Parathyroid adenoma (tissue), 2 donors: ENCODE measurements at regions not wholly inside any gene's neighbourhood (a gene's known extent, or its start where the extent isn't known, plus 50 kb on each side); places are given as distances from the start of the nearest gene placed in this dataset.

Experiments
- H2AFZ ChIP-seq: fragments of 300-600 bp; sonication (generic); one replicate; pipeline ENCODE4 v1.7.0; 2017; ENCODE audit warnings: antibody characterized with exemption, mild to moderate bottlenecking
- H3K27ac ChIP-seq: fragments of 300-600 bp; sonication (generic); one replicate; pipeline ENCODE4 v1.7.0; 2017
- H3K27me3 ChIP-seq: fragments of 300-600 bp; sonication (generic); one replicate; pipeline ENCODE4 v1.7.0; 2017; ENCODE audit warnings: low read length; ENCODE audit not compliant: control insufficient read depth, insufficient read depth
- H3K36me3 ChIP-seq: fragments of 300-600 bp; sonication (generic); one replicate; pipeline ENCODE4 v1.7.0; 2017; ENCODE audit warnings: low read length; ENCODE audit not compliant: control insufficient read depth, insufficient read depth
- H3K4me1 ChIP-seq: fragments of 300-600 bp; sonication (generic); one replicate; pipeline ENCODE4 v1.7.0; 2017; ENCODE audit warnings: control low read depth
- H3K4me2 ChIP-seq: fragments of 300-600 bp; sonication (generic); one replicate; pipeline ENCODE4 v1.7.0; 2017; ENCODE audit warnings: low read length
- H3K4me3 ChIP-seq: fragments of 300-600 bp; sonication (generic); one replicate; pipeline ENCODE4 v1.7.0; 2017; ENCODE audit warnings: low read depth, low read length
- H3K79me2 ChIP-seq: fragments of 300-600 bp; sonication (generic); one replicate; pipeline ENCODE4 v1.7.0; 2017; ENCODE audit warnings: control low read depth
- H3K9ac ChIP-seq: fragments of 300-600 bp; sonication (generic); one replicate; pipeline ENCODE4 v1.7.0; 2017; ENCODE audit warnings: mild to moderate bottlenecking
- H3K9me3 ChIP-seq: fragments of 300-600 bp; sonication (generic); one replicate; pipeline ENCODE4 v1.7.0; 2017; ENCODE audit warnings: low read length; ENCODE audit not compliant: control insufficient read depth
- TF ChIP-seq, protein P1 (sequence below): fragments of 300-600 bp; sonication (generic); IDR thresholded peaks from one replicate; pipeline ENCODE4 v1.7.0; 2017; ENCODE audit warnings: antibody characterized with exemption, mild to moderate bottlenecking
- donor health status: primary hyperparathyroidism.

DNA sequence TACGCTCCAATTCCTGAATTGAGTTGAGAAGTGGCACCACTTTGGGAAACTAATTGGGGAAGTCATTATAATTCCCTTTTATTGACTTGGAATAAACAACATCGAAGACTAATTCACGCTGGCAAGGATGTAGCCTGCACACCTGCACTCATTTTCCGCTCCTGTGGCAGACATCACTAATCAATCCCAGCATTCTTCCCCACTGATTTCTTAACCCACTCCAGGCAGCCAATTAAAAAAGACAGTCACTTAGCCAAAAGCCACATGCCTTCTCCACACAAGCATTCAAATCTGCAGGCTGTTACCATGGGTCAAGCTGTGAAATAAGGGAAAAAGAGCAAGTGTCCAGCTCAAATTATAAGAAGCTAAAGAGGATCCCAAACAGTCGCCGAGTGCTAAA, 68.2 kb upstream of the HRH2 start:
- Histone ChIP-seq H3K4me2 (no peak overlapping the region), H3K27me3 (no peaks in the 10 kb centered on the region), H3K9ac (no peak overlapping the region), H3K79me2 (no peaks in the 10 kb centered on the region), H3K9me3 (no peaks in the 10 kb centered on the region), H3K27ac (no peak overlapping the region), H3K36me3 (no peaks in the 10 kb centered on the region), H2AFZ (no peak overlapping the region), H3K4me3 (no peak overlapping the region), H3K4me1 (no peaks in the 10 kb centered on the region)
- TF ChIP-seq, protein P1, sequence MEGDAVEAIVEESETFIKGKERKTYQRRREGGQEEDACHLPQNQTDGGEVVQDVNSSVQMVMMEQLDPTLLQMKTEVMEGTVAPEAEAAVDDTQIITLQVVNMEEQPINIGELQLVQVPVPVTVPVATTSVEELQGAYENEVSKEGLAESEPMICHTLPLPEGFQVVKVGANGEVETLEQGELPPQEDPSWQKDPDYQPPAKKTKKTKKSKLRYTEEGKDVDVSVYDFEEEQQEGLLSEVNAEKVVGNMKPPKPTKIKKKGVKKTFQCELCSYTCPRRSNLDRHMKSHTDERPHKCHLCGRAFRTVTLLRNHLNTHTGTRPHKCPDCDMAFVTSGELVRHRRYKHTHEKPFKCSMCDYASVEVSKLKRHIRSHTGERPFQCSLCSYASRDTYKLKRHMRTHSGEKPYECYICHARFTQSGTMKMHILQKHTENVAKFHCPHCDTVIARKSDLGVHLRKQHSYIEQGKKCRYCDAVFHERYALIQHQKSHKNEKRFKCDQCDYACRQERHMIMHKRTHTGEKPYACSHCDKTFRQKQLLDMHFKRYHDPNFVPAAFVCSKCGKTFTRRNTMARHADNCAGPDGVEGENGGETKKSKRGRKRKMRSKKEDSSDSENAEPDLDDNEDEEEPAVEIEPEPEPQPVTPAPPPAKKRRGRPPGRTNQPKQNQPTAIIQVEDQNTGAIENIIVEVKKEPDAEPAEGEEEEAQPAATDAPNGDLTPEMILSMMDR = no peak

DNA sequence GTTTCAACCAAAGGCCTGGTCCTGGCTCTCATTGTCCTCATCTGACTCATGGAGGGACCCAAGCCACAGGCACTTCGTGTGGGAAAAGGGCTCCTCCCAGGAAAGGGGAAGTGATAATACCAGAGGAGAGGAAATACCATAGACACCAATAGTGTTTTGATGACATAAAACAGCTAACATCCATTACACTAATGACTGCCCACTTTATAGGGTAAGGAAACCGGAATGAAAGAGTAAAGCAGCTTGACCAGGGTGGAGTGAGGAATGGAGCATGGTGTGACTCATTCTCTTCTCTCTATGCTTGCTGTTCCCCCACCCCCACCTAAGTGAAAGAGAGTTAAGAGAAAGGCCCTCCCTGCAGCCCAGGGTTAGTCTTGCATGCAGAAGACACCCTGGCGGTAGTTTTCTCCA, 67.4 kb upstream of the HRH2 start:
- no peaks in the 10 kb centered on the region for H3K9me3 ChIP-seq
- TF ChIP-seq, protein P1 = no peak
- H3K4me1 ChIP-seq = no peaks in the 10 kb centered on the region

DNA sequence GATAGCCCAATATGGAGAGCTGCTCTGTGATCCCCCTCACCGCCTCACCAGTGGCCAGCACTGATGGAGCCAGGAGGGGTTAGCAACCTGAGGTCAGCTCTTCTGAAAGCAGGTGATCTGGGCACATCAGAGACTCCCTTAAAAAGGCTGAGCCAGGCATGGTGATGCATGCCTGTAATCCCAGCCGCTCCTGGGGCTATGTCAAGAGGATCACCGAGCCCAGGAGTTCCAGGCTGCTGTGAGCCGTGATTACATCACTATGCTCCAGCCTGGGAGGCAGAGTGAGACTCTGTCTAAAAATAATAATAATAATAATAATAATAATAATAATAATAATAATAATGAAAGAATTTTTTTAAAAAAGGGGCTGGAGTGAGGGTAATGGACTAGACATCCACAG, 66.6 kb upstream of the HRH2 start:
- H3K4me3 ChIP-seq = no peak overlapping the region
- H3K9me3 ChIP-seq = no peaks in the 10 kb centered on the region
- H3K79me2 ChIP-seq = no peaks in the 10 kb centered on the region
- no peaks in the 10 kb centered on the region for H3K27me3 ChIP-seq
- TF ChIP-seq, protein P1 = no peak
- H3K36me3 ChIP-seq = no peaks in the 10 kb centered on the region
- no peak overlapping the region for H2AFZ ChIP-seq
- H3K27ac ChIP-seq = no peak overlapping the region
- no peak overlapping the region for H3K4me2 ChIP-seq
- no peaks in the 10 kb centered on the region for H3K4me1 ChIP-seq
- H3K9ac ChIP-seq = no peak overlapping the region

More for the DNA sequence above, 67.4 kb upstream of the HRH2 start:
- Histone ChIP-seq H3K27ac (no peak overlapping the region), H3K79me2 (no peaks in the 10 kb centered on the region), H3K27me3 (no peaks in the 10 kb centered on the region), H3K9ac (no peak overlapping the region), H3K4me3 (no peak overlapping the region), H3K36me3 (no peaks in the 10 kb centered on the region), H3K4me2 (no peak overlapping the region), H2AFZ (no peak overlapping the region)

DNA sequence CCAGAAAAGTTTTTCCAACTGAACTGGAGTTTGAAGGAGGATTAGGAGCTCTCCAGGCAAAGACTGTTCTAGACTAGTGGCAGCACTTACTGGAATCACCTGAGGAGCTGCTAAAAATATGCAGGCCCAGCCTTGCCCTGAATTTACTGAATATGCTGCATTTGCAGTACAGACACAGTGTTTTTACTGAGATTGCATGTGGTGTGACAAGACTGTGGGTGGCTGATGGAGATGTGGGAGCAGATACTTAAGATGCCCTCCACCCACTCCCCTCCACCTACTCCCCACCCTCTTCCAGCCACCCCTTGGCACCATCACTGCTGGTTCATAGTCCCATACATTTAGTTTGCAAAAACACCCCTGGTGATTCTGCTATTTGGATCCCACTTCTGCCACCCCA, 64.1 kb upstream of the HRH2 start:
- TF ChIP-seq, protein P1 = no peak
- H2AFZ ChIP-seq = no peak overlapping the region

DNA sequence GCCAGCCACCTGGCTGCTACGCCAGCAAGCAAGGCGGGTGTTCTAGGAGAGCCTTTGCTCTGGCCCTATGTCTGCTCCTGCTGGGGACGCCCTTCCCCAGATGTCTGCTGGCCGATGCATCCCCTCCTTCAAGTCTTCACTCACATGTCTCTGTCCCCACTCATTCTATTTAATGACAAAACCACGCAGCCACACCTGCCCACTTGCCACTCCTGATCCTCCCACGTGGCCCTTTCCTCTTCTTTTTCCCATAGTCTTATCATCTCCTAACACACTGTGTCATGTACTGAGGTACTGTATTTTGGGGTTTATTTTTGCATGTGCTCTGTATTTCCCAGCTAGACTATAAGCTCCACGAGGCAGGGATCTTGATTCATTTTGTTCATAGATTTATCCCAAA, 62.0 kb upstream of the HRH2 start:
- Histone ChIP-seq H3K79me2 (no peaks in the 10 kb centered on the region), H3K4me2 (no peak overlapping the region), H3K27me3 (no peaks in the 10 kb centered on the region), H3K4me3 (no peak overlapping the region), H3K9ac (no peak overlapping the region), H3K4me1 (no peaks in the 10 kb centered on the region), H2AFZ (no peak overlapping the region), H3K9me3 (no peaks in the 10 kb centered on the region), H3K36me3 (no peaks in the 10 kb centered on the region), H3K27ac (no peak overlapping the region)
- TF ChIP-seq, protein P1 = no peak

More for the DNA sequence above, 64.1 kb upstream of the HRH2 start:
- H3K9me3 ChIP-seq = no peaks in the 10 kb centered on the region
- H3K36me3 ChIP-seq = no peaks in the 10 kb centered on the region
- H3K9ac ChIP-seq = no peak overlapping the region
- no peaks in the 10 kb centered on the region for H3K27me3 ChIP-seq
- H3K4me1 ChIP-seq = no peaks in the 10 kb centered on the region
- no peaks in the 10 kb centered on the region for H3K79me2 ChIP-seq
- H3K4me2 ChIP-seq = no peak overlapping the region
- H3K4me3 ChIP-seq = no peak overlapping the region
- H3K27ac ChIP-seq = no peak overlapping the region
